Fibroblast of the aortic adventitia (primary cell): ENCODE measurements at regions not wholly inside any gene's neighbourhood (a gene's known extent, or its start where the extent isn't known, plus 50 kb on each side); places are given as distances from the start of the nearest gene placed in this dataset.
"Not testable (repeated sequence)": the region's sequence is repeated elsewhere in the genome, so short reads cannot be mapped to it uniquely, and the experiment has no call there.

Experiments used
- DNase-seq: peaks from one replicate; pipeline ENCODE4 v3.0.0-alpha.2; 2010; ENCODE audit warnings: low read depth
- H3K4me3 ChIP-seq: 2 replicates; pipeline ENCODE4 v1.5.1; 2011; ENCODE audit warnings: low read depth, mild to moderate bottlenecking, control low read depth, low read length, moderate library complexity
- TF ChIP-seq, protein P1 (sequence below): IDR thresholded peaks from 2 replicates; pipeline ENCODE4 v1.5.1; 2011; ENCODE audit warnings: mild to moderate bottlenecking, low read length, control low read depth, inconsistent platforms; ENCODE audit not compliant: insufficient read depth

DNA sequence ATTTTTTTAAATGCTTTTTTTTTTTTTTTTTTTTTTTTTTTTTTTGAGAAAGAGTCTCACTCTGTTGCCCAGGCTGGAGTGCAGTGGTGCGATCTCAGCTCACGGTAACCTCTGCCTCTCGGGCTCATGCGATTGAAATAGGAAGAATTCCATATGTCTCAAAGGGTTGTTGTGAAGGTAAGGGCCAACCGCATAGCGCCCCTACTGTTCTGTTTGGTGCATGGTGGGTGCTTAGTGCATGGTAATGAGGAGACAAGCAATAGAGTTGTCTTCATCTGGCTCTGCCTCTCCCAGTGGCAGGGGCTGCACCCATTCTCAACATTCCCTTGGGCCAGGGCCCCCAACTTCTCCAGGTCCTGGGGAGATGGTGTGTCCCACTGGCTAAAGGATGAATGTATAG lies 68.7 kb downstream of the RASL11A start:
- TF ChIP-seq, protein P1, sequence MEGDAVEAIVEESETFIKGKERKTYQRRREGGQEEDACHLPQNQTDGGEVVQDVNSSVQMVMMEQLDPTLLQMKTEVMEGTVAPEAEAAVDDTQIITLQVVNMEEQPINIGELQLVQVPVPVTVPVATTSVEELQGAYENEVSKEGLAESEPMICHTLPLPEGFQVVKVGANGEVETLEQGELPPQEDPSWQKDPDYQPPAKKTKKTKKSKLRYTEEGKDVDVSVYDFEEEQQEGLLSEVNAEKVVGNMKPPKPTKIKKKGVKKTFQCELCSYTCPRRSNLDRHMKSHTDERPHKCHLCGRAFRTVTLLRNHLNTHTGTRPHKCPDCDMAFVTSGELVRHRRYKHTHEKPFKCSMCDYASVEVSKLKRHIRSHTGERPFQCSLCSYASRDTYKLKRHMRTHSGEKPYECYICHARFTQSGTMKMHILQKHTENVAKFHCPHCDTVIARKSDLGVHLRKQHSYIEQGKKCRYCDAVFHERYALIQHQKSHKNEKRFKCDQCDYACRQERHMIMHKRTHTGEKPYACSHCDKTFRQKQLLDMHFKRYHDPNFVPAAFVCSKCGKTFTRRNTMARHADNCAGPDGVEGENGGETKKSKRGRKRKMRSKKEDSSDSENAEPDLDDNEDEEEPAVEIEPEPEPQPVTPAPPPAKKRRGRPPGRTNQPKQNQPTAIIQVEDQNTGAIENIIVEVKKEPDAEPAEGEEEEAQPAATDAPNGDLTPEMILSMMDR: peak; percentile 69
- no peak overlapping the region for H3K4me3 ChIP-seq
- DNase-seq: peak; percentile 48

DNA sequence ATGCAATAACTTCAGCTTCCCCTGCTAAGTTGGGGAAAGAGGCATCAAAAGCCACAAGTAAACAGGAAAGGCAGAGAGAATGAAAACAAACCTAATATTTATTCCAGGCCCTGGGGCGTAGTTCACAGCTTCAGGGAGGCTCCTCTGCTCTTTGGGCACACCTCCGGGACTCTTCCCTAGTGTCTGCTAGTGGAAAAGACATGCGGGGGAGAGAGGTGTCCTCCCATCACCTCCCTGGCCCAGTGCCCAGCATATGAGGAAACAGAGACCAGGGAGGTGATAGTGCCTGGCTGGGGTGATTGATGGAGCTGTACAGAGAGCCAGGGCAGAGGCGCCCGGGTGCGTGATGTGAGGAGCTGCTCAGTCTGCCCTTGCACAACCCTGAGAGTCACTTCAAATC lies 71.0 kb downstream of the RASL11A start:
- TF ChIP-seq, protein P1: no peak
- H3K4me3 ChIP-seq: no peak overlapping the region
- DNase-seq: no peak

DNA sequence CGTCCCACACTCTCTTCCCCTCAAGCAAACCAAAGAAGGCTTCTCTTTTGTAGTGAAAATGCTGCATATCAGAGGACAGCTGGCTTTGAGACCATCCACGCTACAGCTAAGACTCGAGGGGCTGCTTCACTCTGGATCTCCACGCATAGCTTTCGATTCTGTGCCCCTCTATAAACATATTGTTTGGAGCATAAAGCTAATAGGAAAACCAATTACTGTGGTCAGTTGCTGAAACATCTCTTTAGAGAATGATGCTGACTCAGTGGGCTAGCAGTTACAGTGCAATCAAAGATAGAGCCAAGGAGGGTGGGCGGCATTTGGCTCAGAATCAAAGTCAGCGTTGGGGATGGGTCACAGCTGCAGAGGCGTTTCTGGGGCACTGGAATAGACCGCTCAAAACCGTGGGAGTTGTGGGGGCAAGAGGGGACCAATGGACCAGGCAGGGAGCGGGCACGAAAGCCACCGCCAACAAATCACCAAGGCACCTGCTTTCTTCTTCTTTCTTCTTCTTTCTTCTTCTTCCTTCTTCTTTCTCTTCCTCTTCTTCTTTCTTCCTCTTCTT lies 76.7 kb downstream of the RASL11A start:
- TF ChIP-seq, protein P1: no peak
- H3K4me3 ChIP-seq: no peak overlapping the region
- no peak for DNase-seq

DNA sequence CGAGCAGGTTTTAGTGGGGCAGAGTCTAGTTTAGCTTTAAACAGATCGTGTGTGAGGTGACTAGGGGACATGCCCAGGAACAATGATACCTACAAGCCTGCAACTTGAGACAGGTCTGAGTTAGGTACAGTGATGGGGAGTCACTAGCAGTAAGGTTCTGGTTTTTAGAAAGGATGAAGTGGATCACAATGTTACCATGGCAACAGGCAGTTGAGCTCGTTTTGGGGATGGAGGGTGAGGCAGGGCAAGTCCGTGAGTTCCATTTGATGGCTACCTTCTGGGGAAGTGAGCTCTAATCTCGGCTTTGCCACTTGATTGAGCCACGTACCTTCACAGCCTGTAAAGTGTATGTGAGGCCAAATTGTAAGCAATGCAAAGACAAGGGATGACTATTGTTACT lies 76.0 kb upstream of the GTF3A start:
- TF ChIP-seq, protein P1: no peak
- no peak for DNase-seq
- no peak overlapping the region for H3K4me3 ChIP-seq

DNA sequence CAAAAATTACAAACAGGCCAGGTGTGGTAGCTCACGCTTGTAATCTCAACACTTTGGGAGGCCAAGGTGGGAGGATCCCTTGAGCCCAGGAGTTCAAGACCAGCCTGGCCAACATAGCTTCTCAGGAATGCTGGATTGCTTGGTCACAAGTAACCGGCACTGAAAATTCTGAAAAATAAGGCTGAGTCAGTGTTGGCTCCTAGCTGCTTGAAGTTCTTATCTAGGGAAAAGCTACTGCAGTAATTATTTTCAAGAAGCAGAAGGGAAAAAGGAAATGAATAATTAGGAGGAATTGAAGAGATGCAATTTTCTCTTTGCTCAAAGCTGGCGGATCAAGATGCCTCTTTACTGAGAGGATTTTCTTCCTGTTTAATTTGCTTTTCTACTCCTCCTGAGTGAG lies 75.0 kb upstream of the GTF3A start:
- no peak overlapping the region for H3K4me3 ChIP-seq
- TF ChIP-seq, protein P1: no peak
- peak; percentile 79 for DNase-seq

DNA sequence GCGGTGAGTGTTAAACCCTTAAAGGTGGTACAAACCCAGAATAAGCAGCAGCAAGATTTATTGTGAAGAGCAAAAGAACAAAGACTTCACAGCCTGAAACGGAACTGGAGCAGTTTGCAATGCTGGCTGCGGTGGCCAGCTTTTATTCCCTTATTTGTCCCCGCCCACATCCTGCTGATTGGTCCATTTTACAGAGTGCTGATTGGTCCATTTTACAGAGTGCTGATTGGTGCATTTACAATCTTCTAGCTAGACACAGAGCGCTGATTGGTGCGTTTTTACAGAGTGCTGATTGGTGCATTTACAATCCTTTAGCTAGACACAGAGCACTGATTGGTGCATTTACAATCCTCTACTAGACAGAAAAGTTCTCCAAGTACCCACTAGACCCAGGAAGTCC lies 73.6 kb upstream of the GTF3A start:
- H3K4me3 ChIP-seq, DNase-seq: not testable (repeated sequence)

DNA sequence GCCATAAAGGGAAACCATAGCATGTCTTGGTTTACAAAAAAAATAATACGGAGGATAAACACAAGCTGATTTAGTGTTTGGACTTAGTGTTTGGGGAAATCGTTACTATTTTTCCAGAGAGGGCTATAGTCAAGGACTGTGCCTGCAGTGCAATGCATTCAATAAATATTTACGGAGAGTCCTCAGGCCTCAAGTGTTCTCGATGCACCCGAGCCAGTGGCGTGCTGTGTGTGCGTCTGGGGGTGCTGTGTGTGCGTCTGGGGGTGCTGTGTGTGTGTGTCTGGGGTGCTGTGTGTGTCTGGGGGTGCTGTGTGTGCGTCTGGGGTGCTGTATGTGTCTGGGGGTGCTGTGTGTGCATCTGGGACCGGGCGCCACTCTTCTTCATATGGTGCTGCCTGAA lies 71.7 kb upstream of the GTF3A start:
- no peak for DNase-seq
- TF ChIP-seq, protein P1: no peak
- no peak overlapping the region for H3K4me3 ChIP-seq

DNA sequence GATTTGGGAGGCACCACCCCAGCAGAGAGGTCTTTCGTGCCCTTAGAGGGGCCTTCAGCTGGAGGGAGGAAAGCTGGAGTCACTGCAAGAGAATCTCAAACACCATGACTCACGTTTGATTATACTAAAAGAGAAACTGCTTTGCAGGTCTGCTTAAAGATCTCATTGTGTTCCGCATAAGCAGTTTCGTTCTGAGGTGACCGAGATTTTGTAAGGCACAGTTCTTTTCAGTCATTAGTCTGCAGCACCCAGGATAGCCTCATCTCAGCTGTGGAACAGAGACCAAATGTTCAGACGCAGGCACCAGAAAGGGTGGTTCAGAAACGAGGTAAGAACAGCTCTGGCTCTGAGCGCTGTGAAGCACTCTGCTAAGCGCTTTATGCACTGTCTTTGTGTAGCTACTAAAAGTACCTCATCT lies 71.2 kb upstream of the GTF3A start:
- DNase-seq: peak; percentile 52
- no peak overlapping the region for H3K4me3 ChIP-seq
- TF ChIP-seq, protein P1: no peak
